ENCODE measurements at regions not wholly inside any gene's neighbourhood (a gene's known extent, or its start where the extent isn't known, plus 50 kb on each side); places are given as distances from the start of the nearest gene placed in this dataset.

GRCh38 chr9:19511694-19512093 lies 102.9 kb downstream of the ACER2 start:
- BruUV-seq (replicated peaks) = no TSS peak
- ATAC-seq (no peak), DNase-seq (ENCODE audit: low read depth, low spot score) (no peak), FAIRE-seq (no peak)
- Histone ChIP-seq H3K36me3 (ENCODE audit: control insufficient read depth in 2 of 2, insufficient read depth in 2 of 2, low read length in 1 of 2) (no peaks in the 10 kb centered on the region), H2AFZ (ENCODE audit: control insufficient read depth, low read depth, low read length) (no peak overlapping the region), H3K4me1 (ENCODE audit: control insufficient read depth, insufficient read depth, low read length) (no peaks in the 10 kb centered on the region), H3K27me3 (replicated peaks in 1 of 2; ENCODE audit: control insufficient read depth in 2 of 2, insufficient read depth in 2 of 2, low read length in 1 of 2) (peaks cover 0 to 2% of the 10 kb centered on the region in 2 experiments; a peak in 1 of 4 replicates), H4K20me1 (ENCODE audit: control insufficient read depth, insufficient read depth) (no peaks in the 10 kb centered on the region), H3K4me3 (no peak overlapping the region), H3K9ac (ENCODE audit: control insufficient read depth, insufficient read depth, low read length) (no peak overlapping the region), H3K79me2 (ENCODE audit: control insufficient read depth, insufficient read depth, low read length) (no peaks in the 10 kb centered on the region), H3K27ac (ENCODE audit: control insufficient read depth, insufficient read depth) (no peak overlapping the region), H3K9me3 (replicated peaks; ENCODE audit: control insufficient read depth, insufficient read depth, low read length) (no peaks in the 10 kb centered on the region), H3K4me2 (ENCODE audit: control insufficient read depth, insufficient read depth) (no peak overlapping the region)
- WGBS (ENCODE audit: insufficient coverage, insufficient replicate concordance, low lambda C conversion rate, missing lambda C conversion rate) = 44% methylated on average over 3 of the region's 3 CpGs
- POLR2A ChIA-PET = no interaction called here
- SMC1A ChIA-PET (ENCODE audit: uncharacterized antibody, unreplicated experiment) = interaction anchor here (1.0 kb wide), 1 partner anchor 23 kb away, joined by 3 read pairs; no protein-coding TSS in a partner anchor
- in situ Hi-C loops (cut with MboI) (no loop called here), intact Hi-C loops (cut with micrococcal nuclease; ENCODE audit: unreplicated experiment) (no loop called here)
- TF ChIP-seq SUPT20H (IDR thresholded peaks at IDR 0.05; ENCODE audit: borderline replicate concordance, control insufficient read depth, low read depth, low read length) (no peak), SMARCA5 (IDR thresholded peaks at IDR 0.05) (no peak), CHD2 (IDR thresholded peaks at IDR 0.05; ENCODE audit: borderline replicate concordance, low read depth, low read length) (no peak), RFX5 (IDR thresholded peaks at IDR 0.05; ENCODE audit: low read depth, low read length) (no peak), YBX1 (IDR thresholded peaks at IDR 0.05) (no peak), MEF2B (IDR thresholded peaks at IDR 0.05; ENCODE audit: partially characterized antibody, poor library complexity, severe bottlenecking) (no peak), EGR1 (IDR thresholded peaks at IDR 0.05; ENCODE audit: borderline replicate concordance in 1 of 2, low read depth in 2 of 2, low read length in 2 of 2) (no peak), E2F8 (IDR thresholded peaks at IDR 0.05; ENCODE audit: low read depth, partially characterized antibody) (no peak), RCOR1 (conservative IDR thresholded peaks at IDR 0.05; ENCODE audit: low read depth, low read length) (no peak)
- CTCF ChIA-PET = no interaction called here
- RAD21 ChIA-PET (ENCODE audit: unreplicated experiment) = no interaction called here
